B cell (primary cell): ENCODE measurements at regions not wholly inside any gene's neighbourhood (a gene's known extent, or its start where the extent isn't known, plus 50 kb on each side); places are given as distances from the start of the nearest gene placed in this dataset.

ENCODE experiments used
- ATAC-seq: fragments of 200-7000 bp; cut with Tn5 transposase; one replicate; pipeline ENCODE4 v1.10.0; 2021; ENCODE audit warnings: low read depth, mild to moderate bottlenecking, moderate number of reproducible peaks, moderate library complexity
- CTCF ChIA-PET: fragments of 350-600 bp; sonication (Branson Sonifier 250); formaldehyde crosslinking; loops from one replicate; lab custom pipeline; 2021; ENCODE audit warnings: antibody characterized with exemption, inconsistent platforms; lab: Charles Lee
- POLR2A ChIA-PET: fragments of 350-600 bp; sonication (Branson Sonifier 250); formaldehyde crosslinking; loops from one replicate; lab custom pipeline; 2021; ENCODE audit warnings: antibody characterized with exemption; lab: Charles Lee
- DNase-seq: peaks from one replicate; pipeline ENCODE4 v3.0.0; 2013
- H2AFZ ChIP-seq: 2 replicates; pipeline ENCODE4 v1.6.1; 2012; ENCODE audit warnings: mild to moderate bottlenecking, low read depth, low read length; ENCODE audit not compliant: insufficient read depth, poor library complexity, severe bottlenecking
- H3K27ac ChIP-seq, 2 donors: 1 replicate in 1 of 2; 2 replicates in 1 of 2; pipeline ENCODE4 v1.5.1; 2012 to 2013; ENCODE audit warnings: low read length in 2 of 2, mild to moderate bottlenecking in 2 of 2, moderate library complexity in 1 of 2
- H3K27me3 ChIP-seq, 4 experiments: fragments of 200-600 bp in 1 of 4; sonication (generic) in 1 of 4; replicated peaks in 1 of 4; 1 replicate in 2 of 4; 2 replicates in 2 of 4; pipeline versions ENCODE4 v1.6.1 to v1.7.0; 2013 to 2016; ENCODE audit warnings: low read length in 3 of 4, mild to moderate bottlenecking in 2 of 4, mixed read lengths in 1 of 4, moderate library complexity in 1 of 4; ENCODE audit not compliant: insufficient read depth in 4 of 4, control insufficient read depth in 3 of 4; ENCODE audit errors: control extremely low read depth in 1 of 4
- H3K36me3 ChIP-seq, 2 experiments: replicated peaks in 1 of 2; 1 replicate in 1 of 2; 2 replicates in 1 of 2; pipeline versions ENCODE4 v1.6.1 to v1.7.1; 2013; ENCODE audit warnings: low read length in 1 of 2; ENCODE audit not compliant: insufficient read depth in 2 of 2, control insufficient read depth in 1 of 2; ENCODE audit errors: control extremely low read depth in 1 of 2, extremely low read depth in 1 of 2
- H3K4me1 ChIP-seq, 2 donors: fragments of 200-600 bp in 1 of 2; sonication (generic) in 1 of 2; 1 replicate in 1 of 2; 2 replicates in 1 of 2; pipeline versions ENCODE4 v1.5.1 to v1.6.1; 2013 to 2017; ENCODE audit warnings: low read length in 2 of 2; ENCODE audit not compliant: control insufficient read depth in 2 of 2, insufficient read depth in 2 of 2
- H3K4me2 ChIP-seq: replicated peaks from 2 replicates; pipeline ENCODE3; 2012; ENCODE audit warnings: mild to moderate bottlenecking, low read depth, low read length; ENCODE audit not compliant: poor library complexity, severe bottlenecking
- H3K4me3 ChIP-seq, 5 experiments: fragments of 200-600 bp in 1 of 5; sonication (generic) in 1 of 5; 1 replicate in 3 of 5; 2 replicates in 2 of 5; pipeline versions ENCODE4 v1.5.1 to v1.7.0; 2011 to 2016; ENCODE audit warnings: low read length in 4 of 5, mild to moderate bottlenecking in 4 of 5, low read depth in 2 of 5, control low read depth in 1 of 5, moderate library complexity in 1 of 5; ENCODE audit not compliant: insufficient read depth in 1 of 5; ENCODE audit errors: control extremely low read depth in 1 of 5, extremely low read depth in 1 of 5
- H3K79me2 ChIP-seq: fragments of 200-600 bp; sonication (generic); one replicate; pipeline ENCODE4 v1.6.0; 2016; ENCODE audit warnings: low read length; ENCODE audit not compliant: control insufficient read depth, insufficient read depth
- H3K9ac ChIP-seq: fragments of 200-600 bp; sonication (generic); 2 replicates; pipeline ENCODE4 v1.6.1; 2017; ENCODE audit warnings: mild to moderate bottlenecking, low read length, moderate library complexity
- H3K9me3 ChIP-seq, 3 donors: one replicate each; pipeline versions ENCODE4 v1.6.1 to v1.7.1; 2013; ENCODE audit warnings: low read length in 2 of 3; ENCODE audit not compliant: control insufficient read depth in 2 of 3, insufficient read depth in 1 of 3; ENCODE audit errors: control extremely low read depth in 1 of 3
- H4K20me1 ChIP-seq: 2 replicates; pipeline ENCODE4 v1.6.0; 2012; ENCODE audit warnings: mild to moderate bottlenecking, low read length; ENCODE audit not compliant: insufficient read depth, control insufficient read depth, poor library complexity, severe bottlenecking
- H3K27ac Mint-ChIP-seq: one replicate; pipeline ENCODE4 v1.8.0; 2021; ENCODE audit warnings: mixed read lengths
- H3K27me3 Mint-ChIP-seq: one replicate; pipeline ENCODE4 v1.8.0; 2021; ENCODE audit warnings: mixed read lengths
- H3K4me1 Mint-ChIP-seq: one replicate; pipeline ENCODE4 v1.8.0; 2021; ENCODE audit warnings: mixed read lengths
- H3K4me3 Mint-ChIP-seq: one replicate; pipeline ENCODE4 v1.8.0; 2021; ENCODE audit warnings: mixed read lengths
- H3K9me3 Mint-ChIP-seq: one replicate; pipeline ENCODE4 v1.8.0; 2022; ENCODE audit warnings: mixed read lengths; ENCODE audit not compliant: insufficient read depth
- EZH2 ChIP-seq: IDR thresholded peaks from 2 replicates; pipeline ENCODE4 v1.6.1; 2012; ENCODE audit warnings: borderline replicate concordance, low read depth, mild to moderate bottlenecking, moderate library complexity, low read length; ENCODE audit not compliant: insufficient read depth, poor library complexity, severe bottlenecking
- WGBS: methylation state at CpG from one replicate; pipeline ENCODE4 v1.1.5; 2013; ENCODE audit warnings: missing lambda C conversion rate; ENCODE audit not compliant: insufficient coverage; 5-methylcytosine and 5-hydroxymethylcytosine counted together
- intact Hi-C: fragments of 100-400 bp; cut with micrococcal nuclease; formaldehyde crosslinking; loops from one replicate; pipeline ENCODE4 v1.10.0; 2022
- TF ChIP-seq, protein P1 (sequence below): fragments of 200-600 bp; IDR thresholded peaks from one replicate; pipeline ENCODE4 v1.8.0; 2022; ENCODE audit warnings: antibody characterized with exemption, mild to moderate bottlenecking

DNA sequence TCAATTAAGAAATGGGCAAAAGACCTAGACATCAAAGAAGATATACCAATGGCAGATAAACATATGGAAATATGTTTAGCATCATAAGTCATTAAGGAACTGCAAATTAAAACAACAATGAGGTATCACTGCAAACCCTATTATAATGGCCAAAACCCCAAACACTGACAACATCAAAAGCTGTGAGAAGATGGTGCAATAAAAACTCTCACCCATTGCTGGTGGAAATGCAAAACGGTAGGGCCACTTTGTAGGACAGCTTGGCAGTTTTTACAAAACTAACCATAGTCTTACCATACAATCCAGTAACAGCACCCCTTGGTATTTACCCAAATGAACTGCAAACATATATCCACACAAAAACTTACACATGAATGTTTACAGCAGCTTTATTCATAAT lies 213.1 kb downstream of the UBE2E3 start:
- H3K9me3 ChIP-seq: peaks cover 0 to 1% (median 0%) of the 10 kb centered on the region in 3 donors
- no peaks in the 10 kb centered on the region for H3K36me3 ChIP-seq
- H3K27me3 ChIP-seq: no peaks in the 10 kb centered on the region
- no peak overlapping the region for H3K4me3 ChIP-seq
- no peak overlapping the region for H2AFZ ChIP-seq
- ChIA-PET POLR2A (no interaction called here), CTCF (interaction anchor here (0.7 to 1.4 kb wide), 3 partner anchors 9 to 274 kb away, joined by 3 to 4 read pairs (median 3); no protein-coding TSS in a partner anchor)
- 100% methylated on average over 1 of the region's 1 CpG for WGBS
- DNase-seq (no peak), ATAC-seq (no peak)
- intact Hi-C loops: no loop called here
- Mint-ChIP-seq H3K27me3 (peaks cover 5% of the 10 kb centered on the region), H3K4me1 (peaks cover 11% of the 10 kb centered on the region), H3K9me3 (no peaks in the 10 kb centered on the region), H3K27ac (no peak overlapping the region), H3K4me3 (no peak overlapping the region)
- peaks cover 0 to 12% of the 10 kb centered on the region in 2 donors for H3K4me1 ChIP-seq
- no peak overlapping the region for H3K27ac ChIP-seq
- TF ChIP-seq, protein P1, sequence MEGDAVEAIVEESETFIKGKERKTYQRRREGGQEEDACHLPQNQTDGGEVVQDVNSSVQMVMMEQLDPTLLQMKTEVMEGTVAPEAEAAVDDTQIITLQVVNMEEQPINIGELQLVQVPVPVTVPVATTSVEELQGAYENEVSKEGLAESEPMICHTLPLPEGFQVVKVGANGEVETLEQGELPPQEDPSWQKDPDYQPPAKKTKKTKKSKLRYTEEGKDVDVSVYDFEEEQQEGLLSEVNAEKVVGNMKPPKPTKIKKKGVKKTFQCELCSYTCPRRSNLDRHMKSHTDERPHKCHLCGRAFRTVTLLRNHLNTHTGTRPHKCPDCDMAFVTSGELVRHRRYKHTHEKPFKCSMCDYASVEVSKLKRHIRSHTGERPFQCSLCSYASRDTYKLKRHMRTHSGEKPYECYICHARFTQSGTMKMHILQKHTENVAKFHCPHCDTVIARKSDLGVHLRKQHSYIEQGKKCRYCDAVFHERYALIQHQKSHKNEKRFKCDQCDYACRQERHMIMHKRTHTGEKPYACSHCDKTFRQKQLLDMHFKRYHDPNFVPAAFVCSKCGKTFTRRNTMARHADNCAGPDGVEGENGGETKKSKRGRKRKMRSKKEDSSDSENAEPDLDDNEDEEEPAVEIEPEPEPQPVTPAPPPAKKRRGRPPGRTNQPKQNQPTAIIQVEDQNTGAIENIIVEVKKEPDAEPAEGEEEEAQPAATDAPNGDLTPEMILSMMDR: no peak
- no peak for TF ChIP-seq EZH2
- H3K4me2 ChIP-seq: no peak overlapping the region
- H3K79me2 ChIP-seq: no peaks in the 10 kb centered on the region
- H3K9ac ChIP-seq: no peak overlapping the region
- H4K20me1 ChIP-seq: no peaks in the 10 kb centered on the region

DNA sequence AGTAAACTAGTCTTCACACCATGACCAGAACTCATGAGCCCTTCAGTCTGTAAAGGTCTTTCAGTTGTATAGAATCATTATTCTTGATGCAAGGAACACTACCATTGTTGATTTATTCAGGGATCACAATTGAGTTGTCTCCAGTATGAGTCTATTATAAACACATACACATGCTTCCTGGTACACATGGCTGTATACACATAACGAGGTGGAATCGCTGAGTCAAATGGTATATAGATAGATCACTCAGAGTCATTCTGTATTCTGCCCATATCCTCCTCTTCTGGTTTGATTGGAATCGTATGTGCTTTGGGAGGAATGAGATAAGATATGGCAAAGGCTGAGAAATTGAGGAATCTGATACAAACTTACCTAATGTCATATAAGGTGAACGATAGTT lies 216.0 kb downstream of the UBE2E3 start:
- DNase-seq (no peak), ATAC-seq (no peak)
- Mint-ChIP-seq H3K4me3 (no peak overlapping the region), H3K4me1 (peaks cover 15% of the 10 kb centered on the region), H3K27me3 (peaks cover 5% of the 10 kb centered on the region), H3K27ac (no peak overlapping the region), H3K9me3 (no peaks in the 10 kb centered on the region)
- Histone ChIP-seq H3K4me1 (peaks cover 0 to 13% of the 10 kb centered on the region in 2 donors), H3K9ac (no peak overlapping the region), H3K9me3 (peaks cover 0 to 1% (median 0%) of the 10 kb centered on the region in 3 donors), H3K79me2 (no peaks in the 10 kb centered on the region), H3K36me3 (no peaks in the 10 kb centered on the region), H2AFZ (no peak overlapping the region), H3K27me3 (no peaks in the 10 kb centered on the region), H3K4me3 (no peak overlapping the region), H4K20me1 (no peaks in the 10 kb centered on the region), H3K27ac (no peak overlapping the region), H3K4me2 (no peak overlapping the region)
- TF ChIP-seq EZH2: no peak
- TF ChIP-seq, protein P1: no peak
- ChIA-PET CTCF (no interaction called here), POLR2A (no interaction called here)
- no CpG with 5 or more reads among the region's 4 CpGs for WGBS
- intact Hi-C loops: no loop called here
